ENCODE measurements at regions not wholly inside any gene's neighbourhood (a gene's known extent, or its start where the extent isn't known, plus 50 kb on each side); places are given as distances from the start of the nearest gene placed in this dataset.

DNA sequence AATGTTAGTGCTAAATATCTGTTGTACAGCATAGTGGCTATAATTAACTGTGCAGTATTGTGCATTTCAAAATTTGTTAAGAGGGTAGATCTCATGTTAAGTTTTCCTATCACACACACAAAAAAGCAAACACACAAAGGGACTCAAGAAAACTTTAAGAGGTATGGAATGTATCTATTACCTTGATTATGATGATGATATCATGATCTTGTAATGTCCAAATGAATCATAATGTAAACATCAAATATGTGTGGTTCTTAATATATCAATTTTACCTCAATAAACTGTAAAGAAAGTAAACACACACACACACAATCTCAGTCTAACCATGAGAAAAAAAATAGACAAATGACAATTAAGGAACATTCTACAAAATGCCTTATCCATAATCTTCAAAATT, 934.6 kb downstream of the SLITRK1 start:
- no peak for TF ChIP-seq RAD21 (conservative IDR thresholded peaks at IDR 0.05 in 1 of 2, IDR thresholded peaks at IDR 0.05 in 1 of 2)
- TF ChIP-seq, protein P1, sequence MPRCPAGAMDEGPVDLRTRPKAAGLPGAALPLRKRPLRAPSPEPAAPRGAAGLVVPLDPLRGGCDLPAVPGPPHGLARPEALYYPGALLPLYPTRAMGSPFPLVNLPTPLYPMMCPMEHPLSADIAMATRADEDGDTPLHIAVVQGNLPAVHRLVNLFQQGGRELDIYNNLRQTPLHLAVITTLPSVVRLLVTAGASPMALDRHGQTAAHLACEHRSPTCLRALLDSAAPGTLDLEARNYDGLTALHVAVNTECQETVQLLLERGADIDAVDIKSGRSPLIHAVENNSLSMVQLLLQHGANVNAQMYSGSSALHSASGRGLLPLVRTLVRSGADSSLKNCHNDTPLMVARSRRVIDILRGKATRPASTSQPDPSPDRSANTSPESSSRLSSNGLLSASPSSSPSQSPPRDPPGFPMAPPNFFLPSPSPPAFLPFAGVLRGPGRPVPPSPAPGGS (IDR thresholded peaks at IDR 0.05) = no peak
- TF ChIP-seq, protein P2, sequence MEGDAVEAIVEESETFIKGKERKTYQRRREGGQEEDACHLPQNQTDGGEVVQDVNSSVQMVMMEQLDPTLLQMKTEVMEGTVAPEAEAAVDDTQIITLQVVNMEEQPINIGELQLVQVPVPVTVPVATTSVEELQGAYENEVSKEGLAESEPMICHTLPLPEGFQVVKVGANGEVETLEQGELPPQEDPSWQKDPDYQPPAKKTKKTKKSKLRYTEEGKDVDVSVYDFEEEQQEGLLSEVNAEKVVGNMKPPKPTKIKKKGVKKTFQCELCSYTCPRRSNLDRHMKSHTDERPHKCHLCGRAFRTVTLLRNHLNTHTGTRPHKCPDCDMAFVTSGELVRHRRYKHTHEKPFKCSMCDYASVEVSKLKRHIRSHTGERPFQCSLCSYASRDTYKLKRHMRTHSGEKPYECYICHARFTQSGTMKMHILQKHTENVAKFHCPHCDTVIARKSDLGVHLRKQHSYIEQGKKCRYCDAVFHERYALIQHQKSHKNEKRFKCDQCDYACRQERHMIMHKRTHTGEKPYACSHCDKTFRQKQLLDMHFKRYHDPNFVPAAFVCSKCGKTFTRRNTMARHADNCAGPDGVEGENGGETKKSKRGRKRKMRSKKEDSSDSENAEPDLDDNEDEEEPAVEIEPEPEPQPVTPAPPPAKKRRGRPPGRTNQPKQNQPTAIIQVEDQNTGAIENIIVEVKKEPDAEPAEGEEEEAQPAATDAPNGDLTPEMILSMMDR (IDR thresholded peaks at IDR 0.05) = no peak

Data from A549 (cell line).